K562 (cell line): ENCODE measurements at regions not wholly inside any gene's neighbourhood (a gene's known extent, or its start where the extent isn't known, plus 50 kb on each side); places are given as distances from the start of the nearest gene placed in this dataset.

Source experiments
- ATAC-seq: fragments of 200-7000 bp; cut with Tn5 transposase; 3 replicates; pipeline ENCODE4 v1.9.1; 2020; ENCODE audit warnings: moderate library complexity
- BruUV-seq: library from RNA; stranded (reverse); fragments of 400-500 nt; replicated peaks from 2 replicates; lab custom pipeline; 2021; lab: Mats Ljungman, UMichigan
- CTCF ChIA-PET: fragments of 300-600 bp; formaldehyde crosslinking; extraction: SDS; loops from one replicate; lab custom pipeline; 2021; ENCODE audit warnings: low intra/inter-chr PET ratio; lab: Yijun Ruan, JAX
- POLR2A ChIA-PET: fragments of 300-600, 350-650 bp; sonication (Branson Sonifier 250); formaldehyde crosslinking; extraction: SDS; loops from one replicate; lab custom pipeline; 2021; ENCODE audit warnings: antibody characterized with exemption, inconsistent platforms; lab: Yijun Ruan, JAX
- DNase-seq, 4 experiments: peaks; one replicate each; pipeline versions ENCODE4 v3.0.0 to v3.0.0-alpha.2; 2011 to 2018; ENCODE audit warnings: low spot score in 3 of 4, mixed read lengths in 3 of 4; ENCODE audit errors: extremely low read depth in 1 of 4
- FAIRE-seq: peaks from 2 replicates; lab custom pipeline; 2011; peaks lifted over from hg19 to GRCh38; lab: Jason Lieb, UNC
- H2AFZ ChIP-seq: 2 replicates; pipeline ENCODE4 v1.6.0; 2011; ENCODE audit warnings: low read depth, low read length, control low read depth, inconsistent platforms
- H3K27ac ChIP-seq: fragments of 200-600 bp; 3 replicates; pipeline ENCODE4 v1.8.0; 2011; ENCODE audit warnings: low read depth, mild to moderate bottlenecking, control low read depth, inconsistent platforms, low read length, moderate library complexity, mixed read lengths; ENCODE audit errors: extremely low read depth
- H3K27me3 ChIP-seq, 2 experiments: fragments of 300-600 bp in 1 of 2; 2 replicates in 1 of 2; 3 replicates in 1 of 2; pipeline versions ENCODE4 v1.6.0 to v1.8.0; 2011; ENCODE audit warnings: inconsistent platforms in 2 of 2, low read length in 2 of 2, mild to moderate bottlenecking in 1 of 2, mixed read lengths in 1 of 2, moderate library complexity in 1 of 2; ENCODE audit not compliant: control insufficient read depth in 2 of 2, insufficient read depth in 2 of 2
- H3K36me3 ChIP-seq: fragments of 300-600 bp; 3 replicates; pipeline ENCODE4 v1.8.0; 2011; ENCODE audit warnings: mild to moderate bottlenecking, low read length, inconsistent platforms; ENCODE audit not compliant: control insufficient read depth, insufficient read depth
- H3K4me1 ChIP-seq, 2 experiments: fragments of 200-600 bp in 1 of 2; replicated peaks in 1 of 2; 2 replicates in 1 of 2; 3 replicates in 1 of 2; pipeline versions ENCODE4 v1.5.1 to v1.8.0; 2011; ENCODE audit warnings: inconsistent platforms in 2 of 2, low read length in 2 of 2, mild to moderate bottlenecking in 1 of 2, mixed read lengths in 1 of 2, moderate library complexity in 1 of 2; ENCODE audit not compliant: control insufficient read depth in 2 of 2, insufficient read depth in 2 of 2
- H3K4me2 ChIP-seq: 2 replicates; pipeline ENCODE4 v1.6.1; 2011; ENCODE audit warnings: low read length, control low read depth, inconsistent platforms, mixed read lengths; ENCODE audit not compliant: insufficient read depth
- H3K4me3 ChIP-seq: fragments of 200-600 bp; sonication (generic), shearing (Covaris generic); 2 replicates; pipeline ENCODE4 v1.5.1; 2016; ENCODE audit warnings: control low read depth, inconsistent platforms
- H3K79me2 ChIP-seq: fragments of 200-600 bp; 3 replicates; pipeline ENCODE4 v1.8.0; 2011; ENCODE audit warnings: low read length, inconsistent platforms; ENCODE audit not compliant: control insufficient read depth, insufficient read depth
- H3K9ac ChIP-seq, 2 experiments: 2 replicates each; pipeline versions ENCODE4 v1.6.0 to v1.6.1; 2011; ENCODE audit warnings: low read depth in 2 of 2, low read length in 2 of 2, control low read depth in 1 of 2, inconsistent platforms in 1 of 2, mild to moderate bottlenecking in 1 of 2, mixed read lengths in 1 of 2; ENCODE audit not compliant: insufficient read depth in 1 of 2
- H3K9me1 ChIP-seq: one replicate; pipeline ENCODE4 v1.6.0; 2011; ENCODE audit warnings: inconsistent platforms, mild to moderate bottlenecking, low read length, moderate library complexity; ENCODE audit not compliant: control insufficient read depth, insufficient read depth
- H3K9me3 ChIP-seq: replicated peaks from 2 replicates; pipeline ENCODE4 v1.5.1; 2011; ENCODE audit warnings: low read depth, low read length, inconsistent platforms; ENCODE audit not compliant: control insufficient read depth, insufficient read depth
- H4K20me1 ChIP-seq: replicated peaks from 2 replicates; pipeline ENCODE4 v1.6.1; 2011; ENCODE audit warnings: low read length, inconsistent platforms, mixed read lengths; ENCODE audit not compliant: control insufficient read depth, insufficient read depth
- CEBPB ChIP-seq: fragments of 450-650 bp; IDR thresholded peaks from 2 replicates; pipeline ENCODE4 v1.6.1; 2016; ENCODE audit warnings: missing genetic modification characterization, missing compliant biosample characterization
- FOXA3 ChIP-seq, 2 experiments: fragments of 450-650 bp in 1 of 2; sonication (generic) in 1 of 2; formaldehyde crosslinking; IDR thresholded peaks in 1 of 2; conservative IDR thresholded peaks in 1 of 2; 2 replicates each; pipeline versions ENCODE4 v1.4.0 to v1.8.0; 2020 to 2022; ENCODE audit warnings: mild to moderate bottlenecking in 2 of 2, missing genetic modification reagents in 1 of 2
- FOXP1 ChIP-seq: sonication (generic); formaldehyde crosslinking; IDR thresholded peaks from 2 replicates; pipeline ENCODE4 v1.8.0; 2022; ENCODE audit warnings: mild to moderate bottlenecking, missing genetic modification reagents
- HNRNPL ChIP-seq: fragments of 200-400 bp; formaldehyde crosslinking; IDR thresholded peaks from 2 replicates; pipeline ENCODE4 v1.6.1; 2017; ENCODE audit warnings: low read depth, mild to moderate bottlenecking, low read length
- RAD51 ChIP-seq: fragments of 450-650 bp; IDR thresholded peaks from 2 replicates; pipeline ENCODE4 v1.7.1; 2016; ENCODE audit warnings: low read depth, mild to moderate bottlenecking, borderline replicate concordance
- SPI1 ChIP-seq: IDR thresholded peaks from 2 replicates; pipeline ENCODE4 v1.6.1; 2011; ENCODE audit warnings: low read depth, low read length, control low read depth, borderline replicate concordance
- THAP12 ChIP-seq: fragments of 250-450 bp; sonication (Bioruptor Pico); IDR thresholded peaks from 2 replicates; pipeline ENCODE4 v1.9.0; 2021; ENCODE audit warnings: mild to moderate bottlenecking, inconsistent platforms
- ZBTB49 ChIP-seq: sonication (generic); formaldehyde crosslinking; IDR thresholded peaks from 2 replicates; pipeline ENCODE4 v1.8.0; 2022; ENCODE audit warnings: missing genetic modification reagents, mild to moderate bottlenecking, borderline replicate concordance
- ZNF165 ChIP-seq: fragments of 250-450 bp; sonication (Bioruptor Pico); IDR thresholded peaks from 2 replicates; pipeline ENCODE4 v1.4.0; 2020; ENCODE audit warnings: borderline replicate concordance
- ZNF384 ChIP-seq: IDR thresholded peaks from 2 replicates; pipeline ENCODE4 v1.6.1; 2012; ENCODE audit warnings: low read depth, low read length, improper control_type of control experiment
- ZNF609 ChIP-seq: sonication (generic); formaldehyde crosslinking; IDR thresholded peaks from 2 replicates; pipeline ENCODE4 v1.8.1; 2023; ENCODE audit warnings: missing genetic modification reagents, mild to moderate bottlenecking, borderline replicate concordance
- WGBS: fragments of 100-300 bp; shearing (Covaris generic); methylation state at CpG from one replicate; pipeline ENCODE4 v1.1.6; 2016; ENCODE audit warnings: low coverage, mixed read lengths; ENCODE audit not compliant: insufficient coverage; ENCODE audit errors: missing lambda C conversion rate; 5-methylcytosine and 5-hydroxymethylcytosine counted together
- in situ Hi-C: fragments of 300-500 bp; cut with MboI; formaldehyde crosslinking; loops from 4 replicates; pipeline ENCODE4 v1.15.0; 2018; ENCODE audit warnings: inconsistent platforms, mixed read lengths
- intact Hi-C: fragments of 100-400 bp; cut with micrococcal nuclease; formaldehyde crosslinking; loops from 2 replicates; pipeline ENCODE4 v1.14.2; 2022

GRCh38 chr5:37950436-37950835 lies 110.6 kb upstream of the GDNF start:
- no TSS peak for BruUV-seq
- Histone ChIP-seq H3K9me1 (no peaks in the 10 kb centered on the region), H3K36me3 (no peaks in the 10 kb centered on the region), H3K9me3 (no peaks in the 10 kb centered on the region), H3K4me3 (no peak overlapping the region), H3K79me2 (no peaks in the 10 kb centered on the region), H2AFZ (no peak overlapping the region), H3K9ac (no peak overlapping the region), H3K4me1 (no peaks in the 10 kb centered on the region), H3K4me2 (no peak overlapping the region), H3K27me3 (peaks cover 0 to 5% of the 10 kb centered on the region in 2 experiments; a peak in 1 of 5 replicates), H3K27ac (no peak overlapping the region), H4K20me1 (no peaks in the 10 kb centered on the region)
- no peak for ATAC-seq
- intact Hi-C loops (no loop called here), in situ Hi-C loops (no loop called here)
- POLR2A ChIA-PET: interaction anchor here (1.1 to 1.3 kb wide), 2 partner anchors 17 to 135 kb away, joined by 3 to 4 read pairs; no protein-coding TSS in a partner anchor
- WGBS: 9% methylated on average over 1 of the region's 1 CpG
- CTCF ChIA-PET: no interaction called here
- FAIRE-seq: no peak
- DNase-seq: no peak
- TF ChIP-seq CEBPB (tag) (no peak), SPI1 (no peak), FOXA3 (CRISPR knock-in tag; conservative IDR thresholded peaks at IDR 0.05 in 1 of 2, IDR thresholded peaks at IDR 0.05 in 1 of 2) (no peak), ZNF384 (no peak), HNRNPL (no peak), FOXP1 (CRISPR knock-in tag) (no peak), THAP12 (CRISPR knock-in tag) (no peak), ZNF609 (no peak), ZNF165 (CRISPR knock-in tag) (no peak), ZBTB49 (no peak), RAD51 (no peak)
